Endothelial cell of umbilical vein (primary cell): ENCODE measurements at regions not wholly inside any gene's neighbourhood (a gene's known extent, or its start where the extent isn't known, plus 50 kb on each side); places are given as distances from the start of the nearest gene placed in this dataset.

Experiments
- EZH2 ChIP-seq: IDR thresholded peaks from 2 replicates; pipeline ENCODE4 v1.6.1; 2012; ENCODE audit warnings: borderline replicate concordance, low read depth, mild to moderate bottlenecking, moderate library complexity, low read length, inconsistent platforms; ENCODE audit not compliant: severe bottlenecking
- POLR2A ChIP-seq: IDR thresholded peaks from 2 replicates; pipeline ENCODE4 v1.6.1; 2012; ENCODE audit warnings: low read depth, mild to moderate bottlenecking, control low read depth, low read length
- POLR2AphosphoS5 ChIP-seq: IDR thresholded peaks from 2 replicates; pipeline ENCODE4 v1.6.1; 2012; ENCODE audit warnings: low read depth, mild to moderate bottlenecking, control low read depth, low read length, moderate library complexity; ENCODE audit not compliant: insufficient read depth
- TF ChIP-seq, protein P1 (sequence below), 2 donors: IDR thresholded peaks; 1 replicate in 1 of 2; 2 replicates in 1 of 2; pipeline ENCODE4 v1.5.1; 2011; ENCODE audit warnings: low read length in 2 of 2, mild to moderate bottlenecking in 2 of 2, moderate library complexity in 2 of 2, control low read depth in 1 of 2, inconsistent platforms in 1 of 2, low read depth in 1 of 2; ENCODE audit not compliant: insufficient read depth in 1 of 2; ENCODE audit errors: extremely low read depth in 1 of 2

GRCh38 chr3:162196964-162197363 is 700.4 kb downstream of the OTOL1 start:
- TF ChIP-seq, protein P1, sequence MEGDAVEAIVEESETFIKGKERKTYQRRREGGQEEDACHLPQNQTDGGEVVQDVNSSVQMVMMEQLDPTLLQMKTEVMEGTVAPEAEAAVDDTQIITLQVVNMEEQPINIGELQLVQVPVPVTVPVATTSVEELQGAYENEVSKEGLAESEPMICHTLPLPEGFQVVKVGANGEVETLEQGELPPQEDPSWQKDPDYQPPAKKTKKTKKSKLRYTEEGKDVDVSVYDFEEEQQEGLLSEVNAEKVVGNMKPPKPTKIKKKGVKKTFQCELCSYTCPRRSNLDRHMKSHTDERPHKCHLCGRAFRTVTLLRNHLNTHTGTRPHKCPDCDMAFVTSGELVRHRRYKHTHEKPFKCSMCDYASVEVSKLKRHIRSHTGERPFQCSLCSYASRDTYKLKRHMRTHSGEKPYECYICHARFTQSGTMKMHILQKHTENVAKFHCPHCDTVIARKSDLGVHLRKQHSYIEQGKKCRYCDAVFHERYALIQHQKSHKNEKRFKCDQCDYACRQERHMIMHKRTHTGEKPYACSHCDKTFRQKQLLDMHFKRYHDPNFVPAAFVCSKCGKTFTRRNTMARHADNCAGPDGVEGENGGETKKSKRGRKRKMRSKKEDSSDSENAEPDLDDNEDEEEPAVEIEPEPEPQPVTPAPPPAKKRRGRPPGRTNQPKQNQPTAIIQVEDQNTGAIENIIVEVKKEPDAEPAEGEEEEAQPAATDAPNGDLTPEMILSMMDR (IDR thresholded peaks at IDR 0.05; ENCODE audit: extremely low read depth in 1 of 2, insufficient read depth in 1 of 2, low read depth in 1 of 2, low read length in 2 of 2): no peak
- TF ChIP-seq POLR2A (no peak), POLR2AphosphoS5 (no peak), EZH2 (no peak)
